Right lobe of liver (tissue), 6 donors: ENCODE measurements at regions not wholly inside any gene's neighbourhood (a gene's known extent, or its start where the extent isn't known, plus 50 kb on each side); places are given as distances from the start of the nearest gene placed in this dataset.

Source experiments
- ATAC-seq, 4 donors: fragments of 200-7000 bp; cut with Tn5 transposase; one replicate each; pipeline ENCODE4 v1.9.1; 2020; ENCODE audit warnings: mild to moderate bottlenecking in 4 of 4, moderate library complexity in 4 of 4
- DNase-seq, 3 donors: peaks; one replicate each; pipeline ENCODE4 v3.0.0-alpha.2; 2020
- H3K27ac ChIP-seq, 3 donors: fragments of 200-600 bp; one replicate each; pipeline ENCODE4 v1.8.0; 2022
- H3K27me3 ChIP-seq, 2 donors: fragments of 200-600 bp; one replicate each; pipeline ENCODE4 v1.8.0; 2022
- H3K36me3 ChIP-seq, 4 donors: fragments of 200-600 bp; sonication (generic) in 1 of 4; one replicate each; pipeline versions ENCODE4 v1.5.1 to v1.8.0; 2017 to 2022; ENCODE audit warnings: control low read depth in 1 of 4
- H3K4me1 ChIP-seq, 4 donors: fragments of 200-600 bp; sonication (generic) in 1 of 4; one replicate each; pipeline versions ENCODE4 v1.5.1 to v1.8.0; 2017 to 2022; ENCODE audit warnings: control low read depth in 1 of 4
- H3K4me3 ChIP-seq, 3 donors: fragments of 200-600 bp; one replicate each; pipeline ENCODE4 v1.8.0; 2022
- H3K9me3 ChIP-seq, 4 donors: fragments of 200-600 bp; sonication (generic) in 1 of 4; one replicate each; pipeline versions ENCODE4 v1.5.1 to v1.8.0; 2017 to 2022; ENCODE audit warnings: control low read depth in 1 of 4
- POLR2A ChIP-seq: fragments of 450-650 bp; IDR thresholded peaks from one replicate; pipeline ENCODE4 v1.6.1; 2017; ENCODE audit warnings: antibody characterized with exemption, mild to moderate bottlenecking
- WGBS: methylation state at CpG from one replicate; pipeline ENCODE4 v1.1.6; 2018; ENCODE audit warnings: low coverage, low lambda C conversion rate; ENCODE audit not compliant: insufficient coverage; ENCODE audit errors: missing lambda C conversion rate; 5-methylcytosine and 5-hydroxymethylcytosine counted together
- intact Hi-C, 2 donors: fragments of 100-400 bp; cut with DNase I; formaldehyde crosslinking; loops; one replicate each; pipeline versions ENCODE4 v1.11.2 to v1.14.1; 2022
- TF ChIP-seq, protein P1 (sequence below), 4 donors: fragments of 200-600 bp in 3 of 4; fragments of 450-650 bp in 1 of 4; IDR thresholded peaks; one replicate each; pipeline versions ENCODE4 v1.5.1 to v1.8.0; 2016 to 2022; ENCODE audit warnings: antibody characterized with exemption in 4 of 4, mild to moderate bottlenecking in 2 of 4
- donor health status: DM: no; HTN: yes; CAD: no.
- donor health status: DM: no; HTN: no; CAD: no.
- donor health status: DM: no; HTN: no; CAD: no.
- donor health status: DM: no; HTN: yes; CAD: no.
- donor health status: DM: no; HTN: yes; CAD: no.

DNA sequence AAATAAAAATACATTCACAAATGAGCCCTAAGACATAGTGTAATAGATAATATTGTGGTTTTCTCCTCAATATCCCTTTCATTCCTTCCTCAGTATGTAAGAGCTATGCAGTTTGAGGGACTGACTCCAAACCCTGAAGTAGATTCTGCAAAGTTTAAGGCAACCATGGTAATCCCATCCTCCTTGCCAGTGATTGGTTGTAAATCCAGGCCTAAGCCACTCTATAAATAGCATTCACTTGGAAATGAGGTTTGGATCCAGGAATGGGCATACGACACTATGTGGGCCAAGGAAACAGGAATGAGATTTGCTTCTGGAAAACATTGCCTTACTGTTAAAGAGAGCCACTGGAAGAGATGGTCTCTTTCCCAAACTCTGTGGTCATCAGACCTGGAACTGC is 468.7 kb upstream of the SOX5 start:
- DNase-seq, result no peak
- Histone ChIP-seq H3K27me3 (no peaks in the 10 kb centered on the region), H3K4me3 (no peak overlapping the region), H3K4me1 (peaks cover 0 to 15% (median 6%) of the 10 kb centered on the region in 4 donors), H3K36me3 (no peaks in the 10 kb centered on the region), H3K9me3 (no peaks in the 10 kb centered on the region), H3K27ac (no peak overlapping the region)
- no peak for ATAC-seq
- TF ChIP-seq POLR2A, result no peak
- TF ChIP-seq, protein P1, sequence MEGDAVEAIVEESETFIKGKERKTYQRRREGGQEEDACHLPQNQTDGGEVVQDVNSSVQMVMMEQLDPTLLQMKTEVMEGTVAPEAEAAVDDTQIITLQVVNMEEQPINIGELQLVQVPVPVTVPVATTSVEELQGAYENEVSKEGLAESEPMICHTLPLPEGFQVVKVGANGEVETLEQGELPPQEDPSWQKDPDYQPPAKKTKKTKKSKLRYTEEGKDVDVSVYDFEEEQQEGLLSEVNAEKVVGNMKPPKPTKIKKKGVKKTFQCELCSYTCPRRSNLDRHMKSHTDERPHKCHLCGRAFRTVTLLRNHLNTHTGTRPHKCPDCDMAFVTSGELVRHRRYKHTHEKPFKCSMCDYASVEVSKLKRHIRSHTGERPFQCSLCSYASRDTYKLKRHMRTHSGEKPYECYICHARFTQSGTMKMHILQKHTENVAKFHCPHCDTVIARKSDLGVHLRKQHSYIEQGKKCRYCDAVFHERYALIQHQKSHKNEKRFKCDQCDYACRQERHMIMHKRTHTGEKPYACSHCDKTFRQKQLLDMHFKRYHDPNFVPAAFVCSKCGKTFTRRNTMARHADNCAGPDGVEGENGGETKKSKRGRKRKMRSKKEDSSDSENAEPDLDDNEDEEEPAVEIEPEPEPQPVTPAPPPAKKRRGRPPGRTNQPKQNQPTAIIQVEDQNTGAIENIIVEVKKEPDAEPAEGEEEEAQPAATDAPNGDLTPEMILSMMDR (IDR thresholded peaks at IDR 0.05), result no peak
- 78% methylated on average over 1 of the region's 1 CpG for WGBS
- intact Hi-C loops, result no loop called here

DNA sequence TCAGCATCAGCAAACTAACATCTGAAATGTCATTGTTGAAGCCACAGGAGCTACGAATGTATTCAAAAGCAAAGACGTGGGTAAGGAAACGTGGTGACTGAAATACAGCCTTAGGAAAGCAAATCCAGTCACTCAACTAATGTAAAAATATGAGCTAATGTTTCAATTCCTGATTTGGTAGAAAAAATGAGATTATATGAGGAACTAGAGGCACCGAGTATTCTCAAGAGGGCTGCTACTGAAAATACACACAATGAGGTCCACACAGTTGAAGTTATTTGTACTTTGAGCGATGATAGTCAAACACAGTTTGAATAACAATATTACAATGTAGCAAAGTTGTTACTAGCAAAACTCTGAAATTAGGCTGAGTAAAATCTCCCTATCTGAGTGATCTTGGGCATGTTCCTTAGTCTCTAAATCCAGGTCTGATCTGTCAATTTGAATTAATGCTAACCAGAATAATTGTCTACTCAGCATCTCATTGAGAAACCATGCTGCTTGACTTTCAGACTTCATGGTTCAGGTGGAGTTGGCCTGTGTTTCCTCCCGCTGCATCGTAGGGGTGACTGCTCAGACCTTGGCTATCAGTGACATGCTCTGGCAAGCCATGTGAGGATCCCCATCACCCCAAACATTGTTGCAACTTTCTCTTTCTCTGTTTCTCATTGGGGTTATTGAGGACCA is 467.1 kb upstream of the SOX5 start:
- TF ChIP-seq, protein P1 (IDR thresholded peaks at IDR 0.05), result no peak
- no peak for TF ChIP-seq POLR2A
- intact Hi-C loops, result no loop called here

DNA sequence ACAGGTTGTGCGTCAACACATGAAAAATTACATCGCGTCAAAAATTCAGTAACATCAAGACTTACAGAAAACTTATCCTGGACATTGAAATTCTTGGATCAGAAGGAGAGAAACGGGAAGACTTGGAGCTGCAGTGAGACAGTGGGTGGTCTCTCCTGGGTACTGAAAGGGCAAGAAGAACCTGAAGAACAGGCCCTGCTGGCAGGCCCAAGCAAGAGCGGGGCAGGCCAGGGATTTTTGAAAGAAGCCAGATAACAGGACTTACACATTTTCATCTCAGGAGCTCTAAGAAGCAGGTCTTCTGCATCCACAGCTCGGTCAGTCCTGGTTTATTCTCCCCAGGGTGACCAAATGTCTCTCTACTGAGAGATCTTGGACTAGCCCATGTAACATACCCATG is 466.5 kb upstream of the SOX5 start:
- TF ChIP-seq POLR2A, result no peak
- Histone ChIP-seq H3K27me3 (no peaks in the 10 kb centered on the region), H3K4me3 (no peak overlapping the region), H3K9me3 (no peaks in the 10 kb centered on the region), H3K36me3 (no peaks in the 10 kb centered on the region), H3K4me1 (peaks cover 0 to 4% (median 1%) of the 10 kb centered on the region in 4 donors), H3K27ac (no peak overlapping the region)
- DNase-seq (no peak), ATAC-seq (no peak)
- WGBS, result 93% methylated on average over 4 of the region's 6 CpGs
- intact Hi-C loops, result no loop called here

More for the DNA sequence above, 467.1 kb upstream of the SOX5 start:
- Histone ChIP-seq H3K27me3 (no peaks in the 10 kb centered on the region), H3K4me1 (peaks cover 0 to 9% (median 1%) of the 10 kb centered on the region in 4 donors), H3K4me3 (no peak overlapping the region), H3K9me3 (no peaks in the 10 kb centered on the region), H3K36me3 (no peaks in the 10 kb centered on the region), H3K27ac (no peak overlapping the region)
- no peak for ATAC-seq
- DNase-seq, result no peak
- 76% methylated on average over 7 of the region's 7 CpGs for whole genome bisulfite sequencing

- TF ChIP-seq, protein P1 (IDR thresholded peaks at IDR 0.05), result no peak
- TF ChIP-seq POLR2A, result no peak
- peak in 1 of 4 donors; percentile 50 for ATAC-seq
Observed at GRCh38 chr12:24414480-24414879, 465.0 kb upstream of the SOX5 start.

DNA sequence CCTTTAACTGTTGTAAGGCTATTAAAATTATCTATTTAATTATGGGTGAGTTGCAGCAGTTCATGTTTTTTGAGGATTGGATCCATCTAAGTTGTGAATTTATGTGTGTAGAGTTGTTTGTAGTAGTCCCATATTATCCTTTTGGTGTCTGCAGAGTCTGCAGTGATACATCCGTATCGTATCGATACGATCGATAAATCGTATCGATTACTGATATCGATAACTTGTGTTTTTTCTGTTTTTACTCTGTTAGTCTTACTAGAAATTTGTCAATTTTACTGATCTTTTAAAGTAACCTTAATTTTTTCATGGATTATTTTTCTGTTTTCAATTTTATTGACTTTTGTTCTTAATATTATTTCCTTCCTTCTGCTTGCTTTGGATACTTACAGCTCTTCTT is 462.5 kb upstream of the SOX5 start:
- H3K36me3 ChIP-seq, result no peaks in the 10 kb centered on the region
- ATAC-seq (no peak), DNase-seq (no peak)
- H3K27ac ChIP-seq, result no peak overlapping the region
- TF ChIP-seq, protein P1 (IDR thresholded peaks at IDR 0.05), result no peak
- TF ChIP-seq POLR2A, result no peak
- no peaks in the 10 kb centered on the region for H3K9me3 ChIP-seq
- H3K4me3 ChIP-seq, result no peak overlapping the region
- intact Hi-C loops, result no loop called here
- no peaks in the 10 kb centered on the region for H3K27me3 ChIP-seq
- 100% methylated on average over 3 of the region's 8 CpGs for WGBS
- peaks cover 0 to 4% (median 0%) of the 10 kb centered on the region in 4 donors for H3K4me1 ChIP-seq

More at GRCh38 chr12:24414480-24414879, 465.0 kb upstream of the SOX5 start:
- Histone ChIP-seq H3K36me3 (no peaks in the 10 kb centered on the region), H3K4me3 (no peak overlapping the region), H3K9me3 (no peaks in the 10 kb centered on the region), H3K27ac (no peak overlapping the region), H3K27me3 (no peaks in the 10 kb centered on the region), H3K4me1 (peaks cover 0 to 4% (median 0%) of the 10 kb centered on the region in 4 donors)
- intact Hi-C loops, result no loop called here
- 23% methylated on average over 5 of the region's 5 CpGs for WGBS
- DNase-seq, result no peak
